Activated CD8-positive, alpha-beta memory T cell treated with anti-CD3 and anti-CD28 coated beads, Interleukin-2, amount 50 U/mL, for 4 hours (primary cell): ENCODE measurements at regions not wholly inside any gene's neighbourhood (a gene's known extent, or its start where the extent isn't known, plus 50 kb on each side); places are given as distances from the start of the nearest gene placed in this dataset.

Experiments
- DNase-seq: peaks from one replicate; pipeline ENCODE4 v3.0.0-alpha.2; 2020

DNA sequence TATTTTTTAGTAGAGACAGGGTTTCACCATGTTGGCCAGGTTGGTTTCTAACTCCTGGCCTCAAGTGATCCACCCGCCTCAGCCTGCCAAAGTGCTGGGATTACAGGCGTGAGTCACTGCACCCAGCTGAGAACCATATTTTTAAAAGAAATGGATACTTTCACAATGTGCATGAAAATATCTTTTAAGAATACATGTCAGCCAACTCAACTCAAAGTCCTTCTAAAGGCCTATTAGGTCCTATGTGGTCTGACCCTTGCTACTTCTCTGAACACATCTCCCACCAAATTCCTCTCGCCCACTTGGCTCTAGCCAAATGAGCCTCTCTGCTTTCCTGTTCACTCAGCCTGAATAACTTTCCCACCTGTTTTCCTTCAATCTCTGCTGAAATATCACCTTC is 119.6 kb downstream of the MTX2 start:
- no peak for DNase-seq

DNA sequence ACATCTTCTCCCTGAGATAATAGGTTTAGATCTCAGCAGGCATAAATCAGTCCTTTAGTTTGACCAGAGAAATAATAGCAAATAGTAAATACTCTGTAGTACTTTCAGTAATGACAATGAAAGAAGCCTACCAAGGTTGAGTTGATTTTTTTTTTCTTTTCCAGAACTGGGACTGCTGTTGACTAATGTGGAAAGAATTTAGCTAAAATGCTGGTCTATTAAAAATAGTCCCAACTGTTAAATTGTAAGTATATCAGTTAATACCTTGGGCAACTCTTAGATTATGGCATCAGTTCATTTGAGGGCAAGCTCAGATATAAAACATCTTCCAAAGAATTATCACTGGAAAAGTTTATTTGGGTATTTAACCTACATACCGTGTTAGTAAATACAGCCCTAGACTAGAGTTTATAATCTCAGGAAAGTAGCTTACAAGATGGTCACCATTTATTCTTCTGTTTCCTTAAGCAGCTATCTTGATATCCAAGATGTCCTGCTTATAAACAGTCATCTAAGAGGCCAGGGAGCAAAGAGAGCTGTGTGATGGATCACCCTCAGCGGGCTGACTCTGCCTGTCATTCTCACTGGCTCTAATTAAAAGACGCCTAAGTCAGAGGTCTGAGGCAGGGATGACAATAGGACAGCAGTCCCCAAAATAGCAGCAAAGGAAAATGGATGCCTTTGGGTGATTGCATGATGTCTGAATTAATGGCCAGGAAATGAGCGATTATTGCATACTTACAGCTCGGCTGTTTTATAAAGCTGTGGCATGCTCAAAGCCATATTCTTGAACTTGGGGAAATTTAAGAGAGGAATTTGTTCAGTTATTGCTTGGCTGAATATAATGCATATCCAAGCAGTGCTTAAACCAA is 121.3 kb downstream of the MTX2 start:
- DNase-seq = no peak

- no peak for DNase-seq
Observed at GRCh38 chr2:176391148-176391419, 121.8 kb downstream of the MTX2 start.

GRCh38 chr2:176392249-176392648 is 123.0 kb downstream of the MTX2 start:
- DNase-seq = no peak

DNA sequence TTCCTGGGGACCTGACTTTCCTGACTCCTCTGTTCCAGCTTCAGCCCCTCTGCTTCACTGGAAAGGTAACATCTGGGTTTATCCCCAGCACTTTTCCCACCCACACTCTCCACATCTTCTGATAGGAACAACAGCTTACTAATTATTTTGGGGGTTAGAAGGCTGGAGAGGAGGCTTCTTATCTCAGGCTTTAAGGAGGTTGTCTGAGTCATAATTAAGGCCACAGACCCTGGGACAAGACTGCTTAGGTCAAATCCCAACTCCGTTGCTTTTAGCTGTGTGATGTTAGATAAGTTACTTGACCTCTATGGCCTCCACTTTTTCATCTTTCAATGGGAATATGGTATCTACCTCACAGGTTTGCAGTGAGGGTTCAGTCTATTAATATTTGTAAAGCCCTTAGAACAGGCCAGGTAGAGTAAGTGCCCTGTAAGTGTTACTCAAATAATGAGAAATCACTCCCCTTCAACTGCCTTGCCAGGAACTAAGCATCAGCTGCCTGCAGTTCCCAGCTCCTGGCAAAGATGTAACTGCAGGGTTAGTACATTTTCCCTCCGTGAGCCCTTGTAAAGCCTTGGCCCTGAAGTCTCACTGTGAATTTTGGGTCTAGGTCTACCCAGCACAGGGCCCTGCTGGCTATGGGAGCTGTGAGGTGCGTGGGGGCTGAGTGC is 123.6 kb downstream of the MTX2 start:
- no peak for DNase-seq

- no peak for DNase-seq
Observed at GRCh38 chr2:176395273-176395854, 126.1 kb downstream of the MTX2 start.

- no peak for DNase-seq
Observed at GRCh38 chr2:176398243-176399073, 129.2 kb downstream of the MTX2 start.

GRCh38 chr2:176399074-176399598 is 129.9 kb downstream of the MTX2 start:
- DNase-seq = no peak

DNA sequence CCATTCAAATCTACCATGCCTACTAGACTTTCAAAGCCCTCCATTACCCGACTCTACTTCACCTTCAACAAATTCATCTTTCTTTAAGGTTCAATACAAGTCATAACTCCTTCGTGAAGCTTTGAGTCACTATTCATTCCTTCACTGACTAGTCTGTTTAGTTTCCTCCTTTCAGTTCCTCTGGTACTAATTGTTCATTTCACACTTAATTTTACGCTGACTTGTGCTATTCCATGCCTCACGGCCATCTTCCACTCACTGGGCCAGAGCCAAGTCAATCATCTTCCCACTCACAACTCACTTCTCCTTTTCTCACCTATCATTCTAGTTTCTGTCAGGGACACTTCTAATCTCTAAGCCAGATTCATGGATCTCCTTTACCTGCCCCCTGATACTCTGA is 136.2 kb downstream of the MTX2 start:
- no peak for DNase-seq

DNA sequence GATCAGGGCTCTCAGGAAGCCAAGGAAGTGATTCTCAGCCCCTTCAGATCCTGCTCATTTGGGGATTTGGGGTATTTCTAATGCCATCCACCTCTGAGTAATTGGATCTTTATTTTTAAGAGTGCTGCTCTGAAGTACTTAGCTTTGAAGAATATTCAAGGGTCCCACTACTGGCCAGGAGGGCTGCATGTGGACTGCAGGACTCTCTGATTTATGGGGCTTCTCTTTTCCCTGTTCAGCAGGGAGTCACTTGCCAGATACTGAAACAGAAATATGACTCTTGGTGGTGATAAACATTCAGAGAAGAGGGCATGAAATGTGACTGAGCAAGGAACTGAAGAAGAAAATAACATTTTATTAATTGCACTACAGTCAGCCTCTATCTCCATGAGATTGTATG is 138.5 kb downstream of the MTX2 start:
- no peak for DNase-seq

- DNase-seq = no peak
Observed at GRCh38 chr2:176409671-176410070, 140.4 kb downstream of the MTX2 start.

GRCh38 chr2:176412136-176412535 is 142.9 kb downstream of the MTX2 start:
- DNase-seq = no peak

- no peak for DNase-seq
Observed at GRCh38 chr2:176413786-176414185, 144.5 kb downstream of the MTX2 start.

GRCh38 chr2:176414641-176415040 is 145.4 kb downstream of the MTX2 start:
- DNase-seq = no peak

- DNase-seq = no peak
Observed at GRCh38 chr2:176415174-176415895, 146.1 kb downstream of the MTX2 start.

DNA sequence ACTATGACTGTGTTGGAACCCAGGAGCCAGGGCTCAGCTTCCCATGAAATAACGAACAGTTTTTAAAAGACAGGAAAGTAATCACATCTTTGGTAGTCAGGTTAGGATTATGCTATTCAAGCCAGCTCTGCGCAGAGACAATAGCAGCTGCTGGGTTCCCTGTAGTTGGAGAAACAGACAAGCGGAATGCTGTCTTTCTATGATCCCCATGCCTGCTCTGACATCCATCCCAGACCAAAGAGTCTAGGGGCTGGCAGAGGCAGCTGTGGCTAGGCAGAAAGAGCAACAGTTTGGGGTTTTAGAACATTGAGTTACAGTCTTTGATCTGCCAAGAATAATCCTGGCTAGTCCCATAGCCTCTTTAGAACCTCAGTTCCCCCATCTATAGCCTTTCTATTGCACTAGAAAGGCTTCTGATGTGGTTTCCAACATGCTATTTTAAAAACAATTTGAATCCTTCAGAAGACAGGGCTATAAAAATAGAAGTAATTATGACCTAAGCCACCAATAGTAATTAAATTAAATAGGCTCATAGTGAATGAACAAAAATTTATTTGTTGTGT is 146.8 kb downstream of the MTX2 start:
- no peak for DNase-seq

DNA sequence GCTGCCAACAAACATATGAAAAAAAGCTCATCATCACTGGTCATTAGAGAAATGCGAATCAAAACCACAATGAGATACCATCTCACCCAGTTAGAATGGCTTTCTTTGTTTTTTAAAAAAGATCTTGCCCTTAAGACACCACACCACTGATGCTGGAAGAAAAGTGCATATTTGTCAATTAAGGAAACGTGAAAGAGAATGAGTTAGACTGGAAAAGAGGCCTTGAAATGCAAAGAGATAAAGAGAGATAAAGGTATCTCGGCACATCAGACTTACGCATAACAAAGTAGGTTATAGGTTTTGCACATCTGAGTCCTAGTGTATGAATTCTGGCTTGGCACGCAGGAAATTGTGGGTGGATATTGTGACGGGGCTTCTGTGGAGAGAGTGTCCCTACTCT is 149.5 kb downstream of the MTX2 start:
- no peak for DNase-seq

DNA sequence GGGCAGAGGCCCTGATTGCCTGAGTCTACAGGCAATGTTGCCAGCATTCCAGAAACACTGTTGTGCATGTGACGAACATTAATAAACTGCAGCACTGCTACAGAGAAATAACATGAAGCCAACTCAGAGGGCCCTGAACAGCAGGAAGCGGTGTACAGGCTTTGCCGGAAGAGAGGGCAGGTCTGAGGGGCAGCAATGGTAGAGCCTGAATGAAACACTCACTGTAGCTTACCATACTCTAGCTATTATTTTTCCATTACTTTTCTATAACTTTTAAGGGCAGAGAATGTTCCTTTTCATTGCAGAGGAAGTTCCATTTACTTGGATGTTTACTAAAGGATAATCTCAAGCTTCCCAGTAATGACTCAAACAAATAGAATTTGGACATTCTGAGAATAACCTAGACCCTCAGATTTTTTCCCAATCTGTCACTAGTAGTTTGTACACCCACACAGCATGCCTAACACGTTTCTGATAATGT is 150.4 kb downstream of the MTX2 start:
- no peak for DNase-seq

DNA sequence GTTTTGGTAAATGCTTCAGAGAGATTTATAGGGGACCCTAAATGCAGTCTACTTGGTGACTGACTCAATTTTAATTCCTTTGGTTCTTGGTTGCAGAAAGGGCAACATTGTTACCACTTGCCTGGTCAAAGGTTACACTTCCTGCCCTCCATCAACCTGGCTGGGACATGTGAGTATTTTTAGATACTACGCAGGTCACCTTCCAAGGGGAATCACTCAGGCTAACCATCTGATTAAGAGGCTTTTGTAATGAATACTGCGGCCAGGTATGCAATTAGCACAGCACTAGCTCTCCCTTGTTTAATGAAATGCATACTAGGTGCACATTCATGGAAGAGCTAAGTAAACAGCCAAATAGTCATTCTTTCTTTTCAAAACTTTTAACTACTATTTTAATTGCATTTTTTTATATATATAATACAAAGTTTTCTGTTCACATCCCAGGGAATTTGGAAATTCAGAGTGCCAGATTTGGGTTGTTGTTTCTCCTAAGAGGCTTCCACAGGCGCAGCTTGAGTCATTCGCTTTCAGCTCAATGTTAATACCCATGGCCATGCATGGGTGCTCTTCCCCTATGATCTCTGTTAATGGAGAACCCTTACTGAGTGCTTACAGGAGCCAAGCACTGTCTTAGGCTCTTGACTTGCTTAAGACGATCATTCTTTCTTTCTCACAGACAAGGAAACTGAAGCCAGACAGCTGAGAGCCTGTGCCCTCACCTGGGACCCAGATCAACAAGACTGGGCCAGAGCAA is 152.2 kb downstream of the MTX2 start:
- no peak for DNase-seq

- DNase-seq = no peak
Observed at GRCh38 chr2:176423819-176424218, 154.6 kb downstream of the MTX2 start.

GRCh38 chr2:176424746-176425145 is 155.5 kb downstream of the MTX2 start:
- no peak for DNase-seq
